Endothelial cell of umbilical vein (primary cell): ENCODE measurements at regions not wholly inside any gene's neighbourhood (a gene's known extent, or its start where the extent isn't known, plus 50 kb on each side); places are given as distances from the start of the nearest gene placed in this dataset.

Source experiments
- BruUV-seq: library from RNA; stranded (reverse); fragments of 400-500 nt; replicated peaks from 2 replicates; lab custom pipeline; 2021; lab: Mats Ljungman, UMichigan
- CTCF ChIA-PET: fragments of 300-600, 350-600 bp; sonication (Branson Sonifier 250); formaldehyde crosslinking; loops from one replicate; lab custom pipeline; 2021; ENCODE audit warnings: antibody characterized with exemption, inconsistent platforms; lab: Charles Lee
- POLR2A ChIA-PET: fragments of 300-600, 350-600 bp; sonication (Branson Sonifier 250); formaldehyde crosslinking; loops from one replicate; lab custom pipeline; 2021; ENCODE audit warnings: antibody characterized with exemption, inconsistent platforms; lab: Charles Lee
- DNase-seq: peaks from one replicate; pipeline ENCODE4 v3.0.0-alpha.2; 2011; ENCODE audit warnings: low read depth, low spot score
- FAIRE-seq: peaks from 2 replicates; lab custom pipeline; 2011; peaks lifted over from hg19 to GRCh38; lab: Jason Lieb, UNC
- H2AFZ ChIP-seq: 2 replicates; pipeline ENCODE4 v1.6.0; 2012; ENCODE audit warnings: low read depth, low read length, control low read depth, inconsistent platforms
- H3K27ac ChIP-seq: 2 replicates; pipeline ENCODE4 v1.5.1; 2011; ENCODE audit warnings: low read depth, mild to moderate bottlenecking, control low read depth, low read length, moderate library complexity; ENCODE audit not compliant: insufficient read depth
- H3K27me3 ChIP-seq, 2 experiments: 2 replicates each; pipeline versions ENCODE4 v1.6.0 to v1.6.1; 2011; ENCODE audit warnings: low read length in 2 of 2, mixed read lengths in 1 of 2; ENCODE audit not compliant: control insufficient read depth in 2 of 2, insufficient read depth in 2 of 2
- H3K36me3 ChIP-seq, 2 experiments: 2 replicates in 1 of 2; 3 replicates in 1 of 2; pipeline ENCODE4 v1.5.1; 2011; ENCODE audit warnings: low read length in 2 of 2, mild to moderate bottlenecking in 1 of 2, moderate library complexity in 1 of 2; ENCODE audit not compliant: control insufficient read depth in 2 of 2, insufficient read depth in 2 of 2; ENCODE audit errors: extremely low read depth in 1 of 2
- H3K4me1 ChIP-seq: 3 replicates; pipeline ENCODE4 v1.5.1; 2011; ENCODE audit warnings: mild to moderate bottlenecking, low read length; ENCODE audit not compliant: control insufficient read depth, insufficient read depth; ENCODE audit errors: extremely low read depth
- H3K4me2 ChIP-seq: 2 replicates; pipeline ENCODE4 v1.6.1; 2011; ENCODE audit warnings: low read length, control low read depth, mixed read lengths; ENCODE audit not compliant: insufficient read depth
- H3K4me3 ChIP-seq, 3 experiments: fragments of 200-600 bp in 1 of 3; sonication (generic), shearing (Covaris generic) in 1 of 3; replicated peaks in 1 of 3; 2 replicates each; pipeline ENCODE4 v1.5.1; 2011 to 2016; ENCODE audit warnings: control low read depth in 3 of 3, low read length in 3 of 3, mild to moderate bottlenecking in 2 of 3, inconsistent platforms in 1 of 3, low read depth in 1 of 3, moderate library complexity in 1 of 3; ENCODE audit not compliant: insufficient read depth in 1 of 3
- H3K79me2 ChIP-seq: 2 replicates; pipeline ENCODE4 v1.6.0; 2012; ENCODE audit warnings: low read length, inconsistent platforms; ENCODE audit not compliant: control insufficient read depth, insufficient read depth
- H3K9ac ChIP-seq: replicated peaks from 2 replicates; pipeline ENCODE3; 2011; ENCODE audit warnings: low read length, control low read depth; ENCODE audit not compliant: insufficient read depth; ENCODE audit errors: extremely low read depth
- H3K9me1 ChIP-seq: replicated peaks from 3 replicates; pipeline ENCODE4 v1.6.0; 2011; ENCODE audit warnings: mild to moderate bottlenecking, low read length; ENCODE audit not compliant: control insufficient read depth, insufficient read depth; ENCODE audit errors: extremely low read depth
- H3K9me3 ChIP-seq: replicated peaks from 2 replicates; pipeline ENCODE4 v1.5.1; 2012; ENCODE audit warnings: low read length, inconsistent platforms; ENCODE audit not compliant: control insufficient read depth, insufficient read depth
- H4K20me1 ChIP-seq: replicated peaks from 2 replicates; pipeline ENCODE3; 2011; ENCODE audit warnings: mild to moderate bottlenecking, low read length; ENCODE audit not compliant: control insufficient read depth, insufficient read depth; ENCODE audit errors: extremely low read depth
- EZH2 ChIP-seq: IDR thresholded peaks from 2 replicates; pipeline ENCODE4 v1.6.1; 2012; ENCODE audit warnings: borderline replicate concordance, low read depth, mild to moderate bottlenecking, moderate library complexity, low read length, inconsistent platforms; ENCODE audit not compliant: severe bottlenecking
- FOS ChIP-seq: IDR thresholded peaks from 2 replicates; pipeline ENCODE4 v1.6.1; 2011; ENCODE audit warnings: mild to moderate bottlenecking, low read length, moderate library complexity, borderline replicate concordance; ENCODE audit not compliant: insufficient read depth
- GATA2 ChIP-seq: IDR thresholded peaks from 2 replicates; pipeline ENCODE4 v1.7.0; 2011; ENCODE audit warnings: low read depth, mild to moderate bottlenecking, moderate library complexity, mixed read lengths, low read length; ENCODE audit not compliant: insufficient read length, insufficient read depth
- JUN ChIP-seq: IDR thresholded peaks from 2 replicates; pipeline ENCODE4 v1.6.1; 2011; ENCODE audit warnings: borderline replicate concordance, low read depth; ENCODE audit not compliant: insufficient read length, insufficient read depth
- MYC ChIP-seq: IDR thresholded peaks from one replicate; pipeline ENCODE4 v1.6.1; 2011; ENCODE audit warnings: mild to moderate bottlenecking, low read depth, low read length
- POLR2A ChIP-seq: IDR thresholded peaks from 2 replicates; pipeline ENCODE4 v1.6.1; 2012; ENCODE audit warnings: low read depth, mild to moderate bottlenecking, control low read depth, low read length
- POLR2AphosphoS5 ChIP-seq: IDR thresholded peaks from 2 replicates; pipeline ENCODE4 v1.6.1; 2012; ENCODE audit warnings: low read depth, mild to moderate bottlenecking, control low read depth, low read length, moderate library complexity; ENCODE audit not compliant: insufficient read depth
- dilution Hi-C: fragments of 300-500 bp; cut with MboI; formaldehyde crosslinking; loops from one replicate; pipeline ENCODE4 v1.15.0; 2019; ENCODE audit warnings: low sequenced_read_pairs; ENCODE audit not compliant: extremely low pct_ligation_motif_present
- intact Hi-C: fragments of 100-400 bp; cut with micrococcal nuclease; formaldehyde crosslinking; loops from one replicate; pipeline ENCODE4 v1.10.0; 2022
- TF ChIP-seq, protein P1 (sequence below), 2 donors: IDR thresholded peaks; 1 replicate in 1 of 2; 2 replicates in 1 of 2; pipeline ENCODE4 v1.5.1; 2011; ENCODE audit warnings: low read length in 2 of 2, mild to moderate bottlenecking in 2 of 2, moderate library complexity in 2 of 2, control low read depth in 1 of 2, inconsistent platforms in 1 of 2, low read depth in 1 of 2; ENCODE audit not compliant: insufficient read depth in 1 of 2; ENCODE audit errors: extremely low read depth in 1 of 2
- TF ChIP-seq, protein P2 (sequence below): IDR thresholded peaks from 2 replicates; pipeline ENCODE4 v1.6.1; 2011; ENCODE audit not compliant: insufficient read depth, insufficient read length

DNA sequence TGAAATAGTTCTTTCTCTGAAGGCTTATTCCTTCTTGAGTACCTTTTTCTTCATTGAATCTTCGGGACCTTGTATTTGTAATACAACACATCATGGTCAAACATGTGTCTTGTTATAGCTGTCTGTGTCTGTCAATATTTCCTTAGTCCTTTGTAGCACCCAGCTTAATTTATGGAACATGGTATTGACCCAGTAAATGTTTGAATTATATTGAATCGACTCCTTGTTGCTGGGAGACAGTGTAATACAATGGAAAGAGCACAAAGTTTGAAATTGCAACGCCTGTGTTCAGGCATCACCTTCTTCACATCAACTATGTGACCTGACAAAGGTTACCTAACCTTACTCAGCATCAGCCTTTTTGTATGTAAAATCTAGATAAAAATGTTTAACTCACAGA lies 267.2 kb upstream of the CYRIA start:
- POLR2A ChIA-PET: no interaction called here

GRCh38 chr2:16931441-16931840 lies 265.8 kb upstream of the CYRIA start:
- no peak for DNase-seq
- Histone ChIP-seq H4K20me1 (no peaks in the 10 kb centered on the region), H2AFZ (no peak overlapping the region), H3K27ac (no peak overlapping the region), H3K4me2 (no peak overlapping the region), H3K36me3 (no peaks in the 10 kb centered on the region), H3K9me1 (no peaks in the 10 kb centered on the region), H3K9me3 (no peaks in the 10 kb centered on the region), H3K4me3 (no peak overlapping the region), H3K4me1 (no peaks in the 10 kb centered on the region), H3K27me3 (no peaks in the 10 kb centered on the region), H3K9ac (no peak overlapping the region), H3K79me2 (no peaks in the 10 kb centered on the region)
- BruUV-seq: no TSS peak
- intact Hi-C loops: no loop called here
- TF ChIP-seq, protein P1, sequence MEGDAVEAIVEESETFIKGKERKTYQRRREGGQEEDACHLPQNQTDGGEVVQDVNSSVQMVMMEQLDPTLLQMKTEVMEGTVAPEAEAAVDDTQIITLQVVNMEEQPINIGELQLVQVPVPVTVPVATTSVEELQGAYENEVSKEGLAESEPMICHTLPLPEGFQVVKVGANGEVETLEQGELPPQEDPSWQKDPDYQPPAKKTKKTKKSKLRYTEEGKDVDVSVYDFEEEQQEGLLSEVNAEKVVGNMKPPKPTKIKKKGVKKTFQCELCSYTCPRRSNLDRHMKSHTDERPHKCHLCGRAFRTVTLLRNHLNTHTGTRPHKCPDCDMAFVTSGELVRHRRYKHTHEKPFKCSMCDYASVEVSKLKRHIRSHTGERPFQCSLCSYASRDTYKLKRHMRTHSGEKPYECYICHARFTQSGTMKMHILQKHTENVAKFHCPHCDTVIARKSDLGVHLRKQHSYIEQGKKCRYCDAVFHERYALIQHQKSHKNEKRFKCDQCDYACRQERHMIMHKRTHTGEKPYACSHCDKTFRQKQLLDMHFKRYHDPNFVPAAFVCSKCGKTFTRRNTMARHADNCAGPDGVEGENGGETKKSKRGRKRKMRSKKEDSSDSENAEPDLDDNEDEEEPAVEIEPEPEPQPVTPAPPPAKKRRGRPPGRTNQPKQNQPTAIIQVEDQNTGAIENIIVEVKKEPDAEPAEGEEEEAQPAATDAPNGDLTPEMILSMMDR (IDR thresholded peaks at IDR 0.05; ENCODE audit: extremely low read depth in 1 of 2, insufficient read depth in 1 of 2, low read depth in 1 of 2, low read length in 2 of 2): no peak
- TF ChIP-seq MYC: no peak
- no peak for TF ChIP-seq EZH2
- TF ChIP-seq POLR2A: no peak
- TF ChIP-seq POLR2AphosphoS5: no peak
- no peak for TF ChIP-seq JUN
- no peak for TF ChIP-seq GATA2
- TF ChIP-seq, protein P2, sequence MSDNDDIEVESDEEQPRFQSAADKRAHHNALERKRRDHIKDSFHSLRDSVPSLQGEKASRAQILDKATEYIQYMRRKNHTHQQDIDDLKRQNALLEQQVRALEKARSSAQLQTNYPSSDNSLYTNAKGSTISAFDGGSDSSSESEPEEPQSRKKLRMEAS: no peak
- no peak for TF ChIP-seq FOS
- dilution Hi-C loops: no loop called here
- FAIRE-seq: no peak
- POLR2A ChIA-PET: no interaction called here
- CTCF ChIA-PET: no interaction called here

More for the DNA sequence above, 267.2 kb upstream of the CYRIA start:
- Histone ChIP-seq H3K36me3 (no peaks in the 10 kb centered on the region), H4K20me1 (no peaks in the 10 kb centered on the region), H2AFZ (no peak overlapping the region), H3K9me3 (no peaks in the 10 kb centered on the region), H3K9me1 (no peaks in the 10 kb centered on the region), H3K4me2 (no peak overlapping the region), H3K79me2 (no peaks in the 10 kb centered on the region), H3K27ac (no peak overlapping the region), H3K9ac (no peak overlapping the region), H3K27me3 (no peaks in the 10 kb centered on the region), H3K4me3 (no peak overlapping the region), H3K4me1 (no peaks in the 10 kb centered on the region)
- no peak for TF ChIP-seq POLR2A
- no peak for TF ChIP-seq GATA2
- no peak for TF ChIP-seq POLR2AphosphoS5
- CTCF ChIA-PET: no interaction called here
- dilution Hi-C loops (no loop called here), intact Hi-C loops (no loop called here)
- DNase-seq: no peak
- FAIRE-seq: no peak
- no TSS peak for BruUV-seq
